ENCODE measurements at regions not wholly inside any gene's neighbourhood (a gene's known extent, or its start where the extent isn't known, plus 50 kb on each side); places are given as distances from the start of the nearest gene placed in this dataset.

GRCh38 chr18:60537074-60537473 is 164.5 kb upstream of the MC4R start:
- TF ChIP-seq EZH2 (IDR thresholded peaks at IDR 0.05; ENCODE audit: low read depth, low read length, severe bottlenecking) (no peak), CTCF (IDR thresholded peaks at IDR 0.05; ENCODE audit: control extremely low read depth in 1 of 3, insufficient read depth in 1 of 3, low read depth in 1 of 3, low read length in 3 of 3) (no peak), POLR2AphosphoS5 (IDR thresholded peaks at IDR 0.05; ENCODE audit: low read depth, low read length) (no peak), EGR1 (IDR thresholded peaks at IDR 0.05; ENCODE audit: borderline replicate concordance, low read depth, low read length) (no peak), HDAC2 (IDR thresholded peaks at IDR 0.05; ENCODE audit: borderline replicate concordance in 1 of 2, low read depth in 2 of 2, low read length in 2 of 2) (no peak), NRF1 (IDR thresholded peaks at IDR 0.05; ENCODE audit: low read depth, low read length) (no peak), EP300 (IDR thresholded peaks at IDR 0.05; ENCODE audit: borderline replicate concordance in 1 of 2, low read depth in 2 of 2, low read length in 2 of 2) (no peak), SIN3A (conservative IDR thresholded peaks at IDR 0.05 in 1 of 2, IDR thresholded peaks at IDR 0.05 in 1 of 2; ENCODE audit: low read depth in 1 of 2, low read length in 2 of 2) (no peak)

Data from H1 (cell line).